ENCODE measurements at regions not wholly inside any gene's neighbourhood (a gene's known extent, or its start where the extent isn't known, plus 50 kb on each side); places are given as distances from the start of the nearest gene placed in this dataset.

DNA sequence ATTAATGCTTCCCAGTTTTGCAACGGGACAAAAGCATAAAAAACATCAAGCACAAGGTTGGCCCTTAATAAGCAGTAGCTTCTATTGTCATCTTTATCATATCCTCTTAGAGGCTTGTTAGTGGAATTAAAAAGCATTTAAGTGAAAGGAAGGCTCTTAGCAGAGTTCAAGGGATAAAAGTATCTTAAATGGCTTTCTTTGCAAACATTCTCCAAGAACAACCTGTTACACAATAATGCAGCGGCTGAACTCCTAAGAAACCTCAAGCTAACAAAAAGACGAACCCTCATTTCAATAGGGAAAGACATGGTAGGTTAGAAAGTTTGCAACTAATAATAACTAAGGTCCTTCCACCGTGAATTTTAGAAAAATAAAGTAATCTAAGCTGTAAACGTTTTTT is 82.1 kb downstream of the MPP7 start:
- Histone ChIP-seq H3K27me3 (no peaks in the 10 kb centered on the region), H3K9me3 (no peaks in the 10 kb centered on the region), H3K4me3 (no peak overlapping the region), H3K4me1 (no peaks in the 10 kb centered on the region), H3K27ac (no peak overlapping the region), H3K36me3 (no peaks in the 10 kb centered on the region)
- TF ChIP-seq, protein P1, sequence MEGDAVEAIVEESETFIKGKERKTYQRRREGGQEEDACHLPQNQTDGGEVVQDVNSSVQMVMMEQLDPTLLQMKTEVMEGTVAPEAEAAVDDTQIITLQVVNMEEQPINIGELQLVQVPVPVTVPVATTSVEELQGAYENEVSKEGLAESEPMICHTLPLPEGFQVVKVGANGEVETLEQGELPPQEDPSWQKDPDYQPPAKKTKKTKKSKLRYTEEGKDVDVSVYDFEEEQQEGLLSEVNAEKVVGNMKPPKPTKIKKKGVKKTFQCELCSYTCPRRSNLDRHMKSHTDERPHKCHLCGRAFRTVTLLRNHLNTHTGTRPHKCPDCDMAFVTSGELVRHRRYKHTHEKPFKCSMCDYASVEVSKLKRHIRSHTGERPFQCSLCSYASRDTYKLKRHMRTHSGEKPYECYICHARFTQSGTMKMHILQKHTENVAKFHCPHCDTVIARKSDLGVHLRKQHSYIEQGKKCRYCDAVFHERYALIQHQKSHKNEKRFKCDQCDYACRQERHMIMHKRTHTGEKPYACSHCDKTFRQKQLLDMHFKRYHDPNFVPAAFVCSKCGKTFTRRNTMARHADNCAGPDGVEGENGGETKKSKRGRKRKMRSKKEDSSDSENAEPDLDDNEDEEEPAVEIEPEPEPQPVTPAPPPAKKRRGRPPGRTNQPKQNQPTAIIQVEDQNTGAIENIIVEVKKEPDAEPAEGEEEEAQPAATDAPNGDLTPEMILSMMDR (IDR thresholded peaks at IDR 0.05), result no peak
- no peak for TF ChIP-seq POLR2A (IDR thresholded peaks at IDR 0.05)
- no peak for DNase-seq
- intact Hi-C loops (cut with DNase I; ENCODE audit: low total_unique reads), result no loop called here

- no peaks in the 10 kb centered on the region for H3K36me3 ChIP-seq
- intact Hi-C loops (cut with DNase I; ENCODE audit: low total_unique reads), result no loop called here
- H3K4me1 ChIP-seq, result no peaks in the 10 kb centered on the region
- H3K9me3 ChIP-seq, result no peaks in the 10 kb centered on the region
- H3K27ac ChIP-seq, result no peak overlapping the region
- H3K27me3 ChIP-seq, result no peaks in the 10 kb centered on the region
- DNase-seq, result no peak
- TF ChIP-seq, protein P1 (IDR thresholded peaks at IDR 0.05), result no peak
- no peak for TF ChIP-seq POLR2A (IDR thresholded peaks at IDR 0.05)
- no peak overlapping the region for H3K4me3 ChIP-seq
Observed at GRCh38 chr10:28219251-28219650, 83.6 kb downstream of the MPP7 start.

- Histone ChIP-seq H3K4me1 (no peaks in the 10 kb centered on the region), H3K27me3 (no peaks in the 10 kb centered on the region), H3K4me3 (no peak overlapping the region), H3K27ac (no peak overlapping the region), H3K9me3 (no peaks in the 10 kb centered on the region), H3K36me3 (no peaks in the 10 kb centered on the region)
- TF ChIP-seq POLR2A (IDR thresholded peaks at IDR 0.05), result no peak
- TF ChIP-seq, protein P1 (IDR thresholded peaks at IDR 0.05), result no peak
- no peak for DNase-seq
- intact Hi-C loops (cut with DNase I; ENCODE audit: low total_unique reads), result no loop called here
Observed at GRCh38 chr10:28217848-28218247, 85.0 kb downstream of the MPP7 start.

GRCh38 chr10:28215930-28216329 is 86.9 kb downstream of the MPP7 start:
- Histone ChIP-seq H3K4me3 (no peak overlapping the region), H3K27me3 (no peaks in the 10 kb centered on the region), H3K27ac (no peak overlapping the region), H3K9me3 (no peaks in the 10 kb centered on the region), H3K4me1 (no peaks in the 10 kb centered on the region), H3K36me3 (no peaks in the 10 kb centered on the region)
- TF ChIP-seq, protein P1 (IDR thresholded peaks at IDR 0.05), result no peak
- no peak for TF ChIP-seq POLR2A (IDR thresholded peaks at IDR 0.05)
- no peak for DNase-seq
- intact Hi-C loops (cut with DNase I; ENCODE audit: low total_unique reads), result no loop called here

DNA sequence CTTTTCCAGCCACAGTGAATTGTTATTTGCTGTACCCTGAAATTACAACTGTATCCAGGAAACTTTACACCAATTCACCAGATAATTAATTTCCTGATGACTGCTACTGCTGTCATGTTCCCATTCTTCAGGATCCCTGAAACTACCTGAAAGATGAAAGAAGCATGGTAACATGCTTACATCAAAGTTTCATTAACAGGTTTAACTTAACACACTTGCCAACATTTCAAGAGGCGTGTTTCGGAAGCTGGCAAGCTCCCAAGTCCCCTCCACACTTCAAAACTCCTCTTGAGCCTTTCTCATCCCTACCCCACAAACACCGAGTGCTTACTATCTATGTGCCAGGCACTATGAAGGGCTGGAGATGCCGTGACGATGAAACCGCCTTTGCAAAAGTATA is 88.6 kb downstream of the MPP7 start:
- Histone ChIP-seq H3K36me3 (no peaks in the 10 kb centered on the region), H3K27me3 (no peaks in the 10 kb centered on the region)
- intact Hi-C loops (cut with DNase I; ENCODE audit: low total_unique reads), result no loop called here

More for the DNA sequence above, 88.6 kb downstream of the MPP7 start:
- Histone ChIP-seq H3K9me3 (no peaks in the 10 kb centered on the region), H3K4me1 (no peaks in the 10 kb centered on the region), H3K4me3 (no peak overlapping the region), H3K27ac (no peak overlapping the region)
- no peak for DNase-seq
- TF ChIP-seq POLR2A (IDR thresholded peaks at IDR 0.05), result no peak
- TF ChIP-seq, protein P1 (IDR thresholded peaks at IDR 0.05), result no peak

Measured in uterus (tissue), 3 donors.